Endothelial cell of umbilical vein (primary cell): ENCODE measurements at regions not wholly inside any gene's neighbourhood (a gene's known extent, or its start where the extent isn't known, plus 50 kb on each side); places are given as distances from the start of the nearest gene placed in this dataset.

Source experiments
- CTCF ChIP-seq, 2 donors: IDR thresholded peaks; 1 replicate in 1 of 2; 2 replicates in 1 of 2; pipeline ENCODE4 v1.5.1; 2011; ENCODE audit warnings: low read length in 2 of 2, mild to moderate bottlenecking in 2 of 2, moderate library complexity in 2 of 2, control low read depth in 1 of 2, inconsistent platforms in 1 of 2, low read depth in 1 of 2; ENCODE audit not compliant: insufficient read depth in 1 of 2; ENCODE audit errors: extremely low read depth in 1 of 2
- EZH2 ChIP-seq: IDR thresholded peaks from 2 replicates; pipeline ENCODE4 v1.6.1; 2012; ENCODE audit warnings: borderline replicate concordance, low read depth, mild to moderate bottlenecking, moderate library complexity, low read length, inconsistent platforms; ENCODE audit not compliant: severe bottlenecking
- MAX ChIP-seq: IDR thresholded peaks from 2 replicates; pipeline ENCODE4 v1.6.1; 2011; ENCODE audit not compliant: insufficient read depth, insufficient read length
- POLR2A ChIP-seq: IDR thresholded peaks from 2 replicates; pipeline ENCODE4 v1.6.1; 2012; ENCODE audit warnings: low read depth, mild to moderate bottlenecking, control low read depth, low read length

GRCh38 chr19:31534231-31534630 lies 185.0 kb upstream of the TSHZ3 start:
- TF ChIP-seq CTCF (IDR thresholded peaks at IDR 0.05; ENCODE audit: extremely low read depth in 1 of 2, insufficient read depth in 1 of 2, low read depth in 1 of 2, low read length in 2 of 2): no peak
- TF ChIP-seq POLR2A: no peak
- no peak for TF ChIP-seq MAX
- TF ChIP-seq EZH2: no peak
